ENCODE measurements at regions not wholly inside any gene's neighbourhood (a gene's known extent, or its start where the extent isn't known, plus 50 kb on each side); places are given as distances from the start of the nearest gene placed in this dataset.

DNA sequence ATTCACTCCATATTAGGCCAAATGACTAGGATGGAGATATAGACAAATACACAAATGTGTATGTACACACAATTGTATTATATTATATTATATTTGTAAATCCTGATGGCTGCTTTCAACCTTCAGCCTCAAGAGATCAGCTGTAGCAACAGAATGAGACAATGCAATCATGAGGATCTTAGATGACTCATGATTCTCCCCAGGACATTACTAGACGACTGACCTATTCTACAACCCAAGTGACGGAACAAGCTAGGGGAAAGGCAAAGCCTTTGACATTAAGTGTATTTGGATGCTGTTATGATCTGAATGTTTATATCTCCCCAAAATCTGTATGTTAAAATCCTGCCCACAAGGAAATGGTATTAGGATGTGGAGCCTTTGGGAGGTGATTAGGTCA lies 66.5 kb downstream of the COX7C start:
- no peak for DNase-seq (ENCODE audit: low spot score)
- H3K4me1 Mint-ChIP-seq (ENCODE audit: unreplicated experiment): no peaks in the 10 kb centered on the region
- H3K27me3 Mint-ChIP-seq (ENCODE audit: unreplicated experiment): no peaks in the 10 kb centered on the region
- H3K9me3 Mint-ChIP-seq (ENCODE audit: unreplicated experiment): no peaks in the 10 kb centered on the region
- H3K27ac Mint-ChIP-seq (ENCODE audit: unreplicated experiment): no peak overlapping the region
- no peak overlapping the region for H3K4me3 Mint-ChIP-seq (ENCODE audit: unreplicated experiment)
- TF ChIP-seq, protein P1, sequence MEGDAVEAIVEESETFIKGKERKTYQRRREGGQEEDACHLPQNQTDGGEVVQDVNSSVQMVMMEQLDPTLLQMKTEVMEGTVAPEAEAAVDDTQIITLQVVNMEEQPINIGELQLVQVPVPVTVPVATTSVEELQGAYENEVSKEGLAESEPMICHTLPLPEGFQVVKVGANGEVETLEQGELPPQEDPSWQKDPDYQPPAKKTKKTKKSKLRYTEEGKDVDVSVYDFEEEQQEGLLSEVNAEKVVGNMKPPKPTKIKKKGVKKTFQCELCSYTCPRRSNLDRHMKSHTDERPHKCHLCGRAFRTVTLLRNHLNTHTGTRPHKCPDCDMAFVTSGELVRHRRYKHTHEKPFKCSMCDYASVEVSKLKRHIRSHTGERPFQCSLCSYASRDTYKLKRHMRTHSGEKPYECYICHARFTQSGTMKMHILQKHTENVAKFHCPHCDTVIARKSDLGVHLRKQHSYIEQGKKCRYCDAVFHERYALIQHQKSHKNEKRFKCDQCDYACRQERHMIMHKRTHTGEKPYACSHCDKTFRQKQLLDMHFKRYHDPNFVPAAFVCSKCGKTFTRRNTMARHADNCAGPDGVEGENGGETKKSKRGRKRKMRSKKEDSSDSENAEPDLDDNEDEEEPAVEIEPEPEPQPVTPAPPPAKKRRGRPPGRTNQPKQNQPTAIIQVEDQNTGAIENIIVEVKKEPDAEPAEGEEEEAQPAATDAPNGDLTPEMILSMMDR (IDR thresholded peaks at IDR 0.05; ENCODE audit: unreplicated experiment): no peak
- H3K36me3 Mint-ChIP-seq (ENCODE audit: low read depth, unreplicated experiment): no peaks in the 10 kb centered on the region

DNA sequence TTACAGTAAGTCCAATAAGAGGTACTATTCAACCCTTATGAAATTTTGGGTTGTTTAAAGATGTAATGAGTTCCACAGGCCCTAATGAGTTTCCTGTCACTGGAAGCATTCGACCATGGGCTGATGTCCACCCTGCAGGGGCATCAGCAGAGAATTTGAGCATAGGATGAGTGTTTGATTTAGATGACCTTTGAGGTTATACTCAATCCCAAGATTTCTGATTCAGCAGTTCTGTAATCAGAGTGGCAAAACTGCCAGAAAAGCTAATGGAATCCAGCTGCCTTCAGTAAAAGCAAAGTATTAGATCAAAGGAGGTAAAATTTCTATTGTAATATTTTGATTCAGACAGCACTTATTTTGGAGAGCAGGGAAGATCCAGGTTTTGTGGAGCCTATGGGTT lies 68.3 kb downstream of the COX7C start:
- no peak for DNase-seq (ENCODE audit: low spot score)
- no peaks in the 10 kb centered on the region for H3K27me3 Mint-ChIP-seq (ENCODE audit: unreplicated experiment)
- no peaks in the 10 kb centered on the region for H3K36me3 Mint-ChIP-seq (ENCODE audit: low read depth, unreplicated experiment)
- TF ChIP-seq, protein P1 (IDR thresholded peaks at IDR 0.05; ENCODE audit: unreplicated experiment): no peak
- H3K27ac Mint-ChIP-seq (ENCODE audit: unreplicated experiment): no peak overlapping the region
- no peak overlapping the region for H3K4me3 Mint-ChIP-seq (ENCODE audit: unreplicated experiment)
- H3K9me3 Mint-ChIP-seq (ENCODE audit: unreplicated experiment): no peaks in the 10 kb centered on the region
- no peaks in the 10 kb centered on the region for H3K4me1 Mint-ChIP-seq (ENCODE audit: unreplicated experiment)

DNA sequence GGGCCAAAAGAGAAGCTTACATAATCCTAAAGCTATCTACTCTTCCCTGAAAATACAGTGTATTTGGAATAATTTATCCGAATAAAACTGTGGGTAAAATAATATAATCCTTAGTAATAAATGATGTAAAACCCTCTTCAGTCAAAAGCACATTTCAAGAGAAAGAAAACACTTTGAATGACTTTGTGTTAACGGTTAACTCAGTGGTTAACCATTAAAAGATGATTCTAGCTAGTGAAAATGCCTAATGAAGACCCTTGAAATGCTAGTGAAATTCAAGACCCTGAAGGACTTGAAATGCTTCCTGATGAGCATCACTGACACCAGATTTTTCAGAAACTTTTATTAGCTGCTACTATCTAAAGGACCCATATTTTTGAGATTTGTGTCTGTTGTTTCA lies 70.7 kb downstream of the COX7C start:
- Mint-ChIP-seq H3K4me1 (ENCODE audit: unreplicated experiment) (no peaks in the 10 kb centered on the region), H3K27me3 (ENCODE audit: unreplicated experiment) (no peaks in the 10 kb centered on the region), H3K27ac (ENCODE audit: unreplicated experiment) (no peak overlapping the region), H3K9me3 (ENCODE audit: unreplicated experiment) (no peaks in the 10 kb centered on the region), H3K4me3 (ENCODE audit: unreplicated experiment) (no peak overlapping the region), H3K36me3 (ENCODE audit: low read depth, unreplicated experiment) (no peaks in the 10 kb centered on the region)
- DNase-seq (ENCODE audit: low spot score): no peak
- TF ChIP-seq, protein P1 (IDR thresholded peaks at IDR 0.05; ENCODE audit: unreplicated experiment): no peak

DNA sequence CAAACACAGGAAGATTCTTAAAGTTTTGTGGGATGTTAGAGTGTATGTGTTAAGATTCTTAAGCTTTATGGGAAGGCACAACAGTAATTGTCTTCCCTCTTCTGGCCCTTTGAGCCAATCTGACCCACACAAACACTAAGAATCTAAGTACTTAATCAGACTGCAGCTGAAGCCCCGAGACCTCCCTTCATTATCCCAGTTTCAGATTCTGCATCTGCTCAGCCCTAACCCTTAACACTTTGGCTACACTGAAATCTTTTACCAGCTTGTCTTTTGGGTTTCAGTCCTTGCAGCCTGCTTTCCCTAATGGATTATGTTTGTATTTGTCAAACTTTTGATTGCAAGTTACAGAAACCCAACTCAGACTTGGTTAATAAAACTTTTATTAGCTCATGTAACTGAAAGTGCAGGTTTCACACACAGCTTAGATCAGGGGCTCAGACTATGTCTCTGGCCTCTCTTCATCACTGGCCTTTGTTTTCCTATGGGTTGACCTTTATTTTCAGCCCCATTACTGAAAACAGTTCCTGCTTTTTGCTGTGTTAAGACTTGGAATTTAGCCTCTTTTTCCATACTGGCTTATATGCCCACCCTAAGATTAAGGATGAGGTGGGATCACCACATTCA lies 71.5 kb downstream of the COX7C start:
- Mint-ChIP-seq H3K9me3 (ENCODE audit: unreplicated experiment) (no peaks in the 10 kb centered on the region), H3K27me3 (ENCODE audit: unreplicated experiment) (no peaks in the 10 kb centered on the region), H3K27ac (ENCODE audit: unreplicated experiment) (no peak overlapping the region), H3K4me1 (ENCODE audit: unreplicated experiment) (no peaks in the 10 kb centered on the region), H3K4me3 (ENCODE audit: unreplicated experiment) (no peak overlapping the region), H3K36me3 (ENCODE audit: low read depth, unreplicated experiment) (no peaks in the 10 kb centered on the region)
- TF ChIP-seq, protein P1 (IDR thresholded peaks at IDR 0.05; ENCODE audit: unreplicated experiment): no peak
- DNase-seq (ENCODE audit: low spot score): no peak

DNA sequence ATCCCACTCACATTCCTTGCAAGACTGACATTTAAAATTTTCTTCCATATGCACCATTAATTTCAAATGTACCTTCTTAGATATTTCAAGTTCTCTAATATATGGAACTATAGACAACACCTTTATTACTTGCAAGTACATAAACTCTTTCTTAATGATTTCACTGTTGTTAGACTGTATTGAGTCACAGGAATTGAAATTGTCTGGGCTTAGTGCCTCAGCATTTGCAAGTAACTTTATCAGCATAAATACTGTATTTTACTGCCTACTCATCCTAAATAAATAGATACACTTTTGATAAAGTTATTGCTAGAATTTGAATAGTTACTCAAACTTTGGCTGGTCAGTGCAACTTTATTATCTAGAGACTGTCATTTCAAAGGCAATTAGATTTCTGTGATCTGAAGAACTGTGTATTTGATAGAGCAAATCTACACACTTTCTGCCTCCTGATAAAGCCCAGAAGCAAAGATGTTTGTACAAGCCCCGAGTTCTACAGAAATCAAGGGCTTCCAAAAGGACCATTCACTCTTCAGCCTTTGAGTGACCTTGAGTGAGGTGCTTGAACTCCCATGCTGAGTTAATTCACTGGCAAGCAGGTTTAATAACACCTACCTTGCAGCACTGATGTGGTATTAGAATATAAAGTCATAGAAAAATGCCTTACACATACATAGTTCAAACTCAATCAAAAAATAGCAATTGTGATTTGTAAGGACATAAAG lies 91.6 kb downstream of the COX7C start:
- TF ChIP-seq, protein P1 (IDR thresholded peaks at IDR 0.05; ENCODE audit: unreplicated experiment): no peak
- Mint-ChIP-seq H3K27ac (ENCODE audit: unreplicated experiment) (no peak overlapping the region), H3K36me3 (ENCODE audit: low read depth, unreplicated experiment) (no peaks in the 10 kb centered on the region), H3K27me3 (ENCODE audit: unreplicated experiment) (no peaks in the 10 kb centered on the region), H3K4me3 (ENCODE audit: unreplicated experiment) (no peak overlapping the region), H3K9me3 (ENCODE audit: unreplicated experiment) (no peaks in the 10 kb centered on the region), H3K4me1 (ENCODE audit: unreplicated experiment) (no peaks in the 10 kb centered on the region)
- no peak for DNase-seq (ENCODE audit: low spot score)

Measured in endothelial cell (in vitro differentiated cells).